Stimulated activated CD8-positive, alpha-beta memory T cell treated with anti-CD3 and anti-CD28 coated beads, Interleukin-4, amount 100 ng/mL, for 24 hours (primary cell): ENCODE measurements at regions not wholly inside any gene's neighbourhood (a gene's known extent, or its start where the extent isn't known, plus 50 kb on each side); places are given as distances from the start of the nearest gene placed in this dataset.

Experiments used
- DNase-seq: peaks from one replicate; pipeline ENCODE4 v3.0.0-alpha.2; 2020; ENCODE audit warnings: low read depth

GRCh38 chr2:106572541-106573450 lies 85.6 kb downstream of the CD8B2 start:
- peak; percentile 12 for DNase-seq

GRCh38 chr2:106573773-106574172 lies 86.6 kb downstream of the CD8B2 start:
- DNase-seq = no peak

GRCh38 chr2:106575955-106576354 lies 88.8 kb downstream of the CD8B2 start:
- no peak for DNase-seq

- no peak for DNase-seq
Observed at GRCh38 chr2:106577255-106577651, 90.1 kb downstream of the CD8B2 start.

GRCh38 chr2:106579750-106580197 lies 92.6 kb downstream of the CD8B2 start:
- no peak for DNase-seq

GRCh38 chr2:106580241-106580640 lies 93.1 kb downstream of the CD8B2 start:
- no peak for DNase-seq

GRCh38 chr2:106581328-106581727 lies 94.2 kb downstream of the CD8B2 start:
- no peak for DNase-seq

- no peak for DNase-seq
Observed at GRCh38 chr2:106581755-106582147, 94.6 kb downstream of the CD8B2 start.

GRCh38 chr2:106582148-106583143 lies 95.3 kb downstream of the CD8B2 start:
- DNase-seq = peak; percentile 45

- DNase-seq = no peak
Observed at GRCh38 chr2:106584304-106584954, 97.3 kb downstream of the CD8B2 start.

GRCh38 chr2:106596844-106597243 lies 109.7 kb downstream of the CD8B2 start:
- no peak for DNase-seq

GRCh38 chr2:106599540-106599939 lies 112.4 kb downstream of the CD8B2 start:
- DNase-seq = no peak

- no peak for DNase-seq
Observed at GRCh38 chr2:106602042-106602441, 114.9 kb downstream of the CD8B2 start.

- no peak for DNase-seq
Observed at GRCh38 chr2:106606652-106607051, 119.5 kb downstream of the CD8B2 start.

- DNase-seq = no peak
Observed at GRCh38 chr2:106607371-106607770, 120.2 kb downstream of the CD8B2 start.

GRCh38 chr2:106609780-106610179 lies 122.6 kb downstream of the CD8B2 start:
- DNase-seq = no peak

- no peak for DNase-seq
Observed at GRCh38 chr2:106614511-106615291, 127.5 kb downstream of the CD8B2 start.

- no peak for DNase-seq
Observed at GRCh38 chr2:106618614-106619013, 131.4 kb downstream of the CD8B2 start.

- no peak for DNase-seq
Observed at GRCh38 chr2:106623456-106623855, 136.3 kb downstream of the CD8B2 start.

- DNase-seq = no peak
Observed at GRCh38 chr2:106624787-106625380, 137.7 kb downstream of the CD8B2 start.

GRCh38 chr2:106628377-106628776 lies 141.2 kb downstream of the CD8B2 start:
- DNase-seq = no peak
